Activated effector memory CD4-positive, alpha-beta T cell treated with Interleukin-2 at 50 U/mL for 16 hours (primary cell): ENCODE measurements at regions not wholly inside any gene's neighbourhood (a gene's known extent, or its start where the extent isn't known, plus 50 kb on each side); places are given as distances from the start of the nearest gene placed in this dataset.
"Not testable (repeated sequence)": the region's sequence is repeated elsewhere in the genome, so short reads cannot be mapped to it uniquely, and the experiment has no call there.

ENCODE experiments used
- DNase-seq: peaks from one replicate; pipeline ENCODE4 v3.0.0-alpha.2; 2020

- DNase-seq = no peak
These were observed 977.1 kb downstream of the AACS start for GRCh38 chr12:126042286-126042685.

GRCh38 chr12:126049501-126049900, 984.3 kb downstream of the AACS start:
- not testable (repeated sequence) for DNase-seq

GRCh38 chr12:126051611-126052107, 986.4 kb downstream of the AACS start:
- DNase-seq = no peak

GRCh38 chr12:126055521-126055920, 990.3 kb downstream of the AACS start:
- no peak for DNase-seq

GRCh38 chr12:126061777-126062176, 996.5 kb downstream of the AACS start:
- no peak for DNase-seq

- no peak for DNase-seq
These were observed 998.8 kb downstream of the AACS start for GRCh38 chr12:126064028-126064427.

GRCh38 chr12:126067626-126068329, 1002.5 kb downstream of the AACS start:
- no peak for DNase-seq

- DNase-seq = no peak
These were observed 1004.4 kb downstream of the AACS start for GRCh38 chr12:126069549-126070165.

GRCh38 chr12:126076515-126076914, 1011.3 kb downstream of the AACS start:
- DNase-seq = no peak

GRCh38 chr12:126083926-126084325, 1018.7 kb downstream of the AACS start:
- DNase-seq = no peak

- no peak for DNase-seq
These were observed 1019.2 kb downstream of the AACS start for GRCh38 chr12:126084480-126084879.

- DNase-seq = no peak
These were observed 1021.0 kb downstream of the AACS start for GRCh38 chr12:126086242-126086641.

GRCh38 chr12:126087692-126088091, 1022.5 kb downstream of the AACS start:
- DNase-seq = no peak

- DNase-seq = no peak
These were observed 1028.7 kb downstream of the AACS start for GRCh38 chr12:126093908-126094307.

GRCh38 chr12:126095748-126096510, 1030.7 kb downstream of the AACS start:
- no peak for DNase-seq

- DNase-seq = no peak
These were observed 1041.5 kb downstream of the AACS start for GRCh38 chr12:126106706-126107105.

GRCh38 chr12:126107659-126108058, 1042.4 kb downstream of the AACS start:
- DNase-seq = no peak

- no peak for DNase-seq
These were observed 1043.0 kb downstream of the AACS start for GRCh38 chr12:126108247-126108646.

GRCh38 chr12:126112141-126112540, 1046.9 kb downstream of the AACS start:
- no peak for DNase-seq

- no peak for DNase-seq
These were observed 1047.6 kb downstream of the AACS start for GRCh38 chr12:126112849-126113248.

GRCh38 chr12:126114441-126114840, 1049.2 kb downstream of the AACS start:
- no peak for DNase-seq

- no peak for DNase-seq
These were observed 1052.3 kb downstream of the AACS start for GRCh38 chr12:126117502-126117901.

- no peak for DNase-seq
These were observed 1074.1 kb downstream of the AACS start for GRCh38 chr12:126139355-126139754.

- DNase-seq = no peak
These were observed 1079.4 kb downstream of the AACS start for GRCh38 chr12:126144603-126145002.
